Caco-2 (cell line): ENCODE measurements at regions not wholly inside any gene's neighbourhood (a gene's known extent, or its start where the extent isn't known, plus 50 kb on each side); places are given as distances from the start of the nearest gene placed in this dataset.

Experiments
- BruUV-seq: library from RNA; stranded (reverse); fragments of 400-500 nt; replicated peaks from 2 replicates; lab custom pipeline; 2021; lab: Mats Ljungman, UMichigan
- CTCF ChIA-PET: fragments of 300-600 bp; sonication (Branson Sonifier 250); formaldehyde crosslinking; loops from one replicate; lab custom pipeline; 2022; ENCODE audit warnings: antibody characterized with exemption; lab: Charles Lee
- POLR2A ChIA-PET: fragments of 300-600 bp; sonication (Branson Sonifier 250); formaldehyde crosslinking; loops from one replicate; lab custom pipeline; 2022; ENCODE audit warnings: antibody characterized with exemption; lab: Charles Lee
- DNase-seq, 2 experiments: peaks; one replicate each; pipeline versions ENCODE4 v3.0.0 to v3.0.0-alpha.2; 2020 to 2022
- H3K27me3 ChIP-seq: replicated peaks from 2 replicates; pipeline ENCODE4 v1.6.0; 2011; ENCODE audit warnings: low read length; ENCODE audit not compliant: control insufficient read depth, insufficient read depth
- H3K36me3 ChIP-seq: 2 replicates; pipeline ENCODE4 v1.5.1; 2011; ENCODE audit warnings: low read length; ENCODE audit not compliant: control insufficient read depth, insufficient read depth
- H3K4me1 ChIP-seq: fragments of 250-450 bp; sonication (Bioruptor Pico); 2 replicates; pipeline ENCODE4 v1.5.1; 2020; ENCODE audit warnings: mild to moderate bottlenecking
- H3K4me3 ChIP-seq: 2 replicates; pipeline ENCODE4 v1.5.1; 2011; ENCODE audit warnings: low read depth, mild to moderate bottlenecking, control low read depth, low read length
- H3K9me3 ChIP-seq: fragments of 250-450 bp; sonication (Bioruptor Pico); 2 replicates; pipeline ENCODE4 v1.5.1; 2020; ENCODE audit warnings: mild to moderate bottlenecking, moderate library complexity
- H3K27ac Mint-ChIP-seq: one replicate; pipeline ENCODE4 v1.8.0; 2022; ENCODE audit warnings: mixed read lengths; ENCODE audit not compliant: unreplicated experiment
- H3K27me3 Mint-ChIP-seq: one replicate; pipeline ENCODE4 v1.8.0; 2022; ENCODE audit warnings: mixed read lengths; ENCODE audit not compliant: insufficient read depth, unreplicated experiment
- H3K36me3 Mint-ChIP-seq: one replicate; pipeline ENCODE4 v1.8.0; 2022; ENCODE audit warnings: mild to moderate bottlenecking, mixed read lengths; ENCODE audit not compliant: insufficient read depth, unreplicated experiment
- H3K4me1 Mint-ChIP-seq: one replicate; pipeline ENCODE4 v1.8.0; 2022; ENCODE audit warnings: low read depth, mixed read lengths; ENCODE audit not compliant: unreplicated experiment
- H3K4me3 Mint-ChIP-seq: one replicate; pipeline ENCODE4 v1.8.0; 2022; ENCODE audit warnings: mild to moderate bottlenecking, moderate library complexity, mixed read lengths; ENCODE audit not compliant: unreplicated experiment
- H3K9me3 Mint-ChIP-seq: one replicate; pipeline ENCODE4 v1.8.0; 2022; ENCODE audit warnings: mixed read lengths; ENCODE audit not compliant: unreplicated experiment
- intact Hi-C: fragments of 100-400 bp; cut with micrococcal nuclease; formaldehyde crosslinking; loops from one replicate; pipeline ENCODE4 v1.10.0; 2022; ENCODE audit not compliant: unreplicated experiment
- TF ChIP-seq, protein P1 (sequence below), 2 experiments: fragments of 200-600 bp in 1 of 2; IDR thresholded peaks; 1 replicate in 1 of 2; 2 replicates in 1 of 2; pipeline versions ENCODE4 v1.5.1 to v1.8.0; 2011 to 2022; ENCODE audit warnings: antibody characterized with exemption in 1 of 2, control low read depth in 1 of 2, inconsistent platforms in 1 of 2, low read depth in 1 of 2, low read length in 1 of 2, mild to moderate bottlenecking in 1 of 2, moderate library complexity in 1 of 2; ENCODE audit not compliant: insufficient read depth in 1 of 2, severe bottlenecking in 1 of 2, unreplicated experiment in 1 of 2

DNA sequence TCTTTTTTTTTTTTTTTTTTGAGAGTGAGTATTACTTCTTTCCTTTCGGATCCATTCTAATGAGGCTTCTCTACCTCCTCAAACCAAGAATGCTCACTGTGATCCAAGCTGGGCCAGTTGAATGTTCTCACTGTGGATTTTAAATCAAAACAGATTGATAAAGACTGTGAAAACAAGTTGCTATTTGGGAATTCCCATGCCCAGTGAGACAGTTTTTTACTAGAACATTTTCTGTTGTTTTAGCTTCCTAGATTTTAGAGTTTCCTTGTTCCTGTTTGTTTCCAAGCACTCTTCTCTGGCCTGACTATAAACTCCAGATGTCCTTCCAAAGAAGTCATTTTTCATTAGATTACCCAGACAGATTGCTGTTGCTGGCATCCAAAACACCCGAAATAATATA, 60.1 kb upstream of the GALNT15 start:
- Mint-ChIP-seq H3K4me1 (no peaks in the 10 kb centered on the region), H3K4me3 (no peak overlapping the region), H3K27me3 (no peaks in the 10 kb centered on the region), H3K27ac (no peak overlapping the region), H3K36me3 (no peaks in the 10 kb centered on the region), H3K9me3 (no peaks in the 10 kb centered on the region)
- ChIA-PET POLR2A (no interaction called here), CTCF (no interaction called here)
- no peak for DNase-seq
- no peaks in the 10 kb centered on the region for H3K9me3 ChIP-seq
- BruUV-seq: no TSS peak
- H3K36me3 ChIP-seq: no peaks in the 10 kb centered on the region
- H3K4me1 ChIP-seq: no peaks in the 10 kb centered on the region
- no peak overlapping the region for H3K4me3 ChIP-seq
- no peaks in the 10 kb centered on the region for H3K27me3 ChIP-seq
- intact Hi-C loops: no loop called here
- TF ChIP-seq, protein P1, sequence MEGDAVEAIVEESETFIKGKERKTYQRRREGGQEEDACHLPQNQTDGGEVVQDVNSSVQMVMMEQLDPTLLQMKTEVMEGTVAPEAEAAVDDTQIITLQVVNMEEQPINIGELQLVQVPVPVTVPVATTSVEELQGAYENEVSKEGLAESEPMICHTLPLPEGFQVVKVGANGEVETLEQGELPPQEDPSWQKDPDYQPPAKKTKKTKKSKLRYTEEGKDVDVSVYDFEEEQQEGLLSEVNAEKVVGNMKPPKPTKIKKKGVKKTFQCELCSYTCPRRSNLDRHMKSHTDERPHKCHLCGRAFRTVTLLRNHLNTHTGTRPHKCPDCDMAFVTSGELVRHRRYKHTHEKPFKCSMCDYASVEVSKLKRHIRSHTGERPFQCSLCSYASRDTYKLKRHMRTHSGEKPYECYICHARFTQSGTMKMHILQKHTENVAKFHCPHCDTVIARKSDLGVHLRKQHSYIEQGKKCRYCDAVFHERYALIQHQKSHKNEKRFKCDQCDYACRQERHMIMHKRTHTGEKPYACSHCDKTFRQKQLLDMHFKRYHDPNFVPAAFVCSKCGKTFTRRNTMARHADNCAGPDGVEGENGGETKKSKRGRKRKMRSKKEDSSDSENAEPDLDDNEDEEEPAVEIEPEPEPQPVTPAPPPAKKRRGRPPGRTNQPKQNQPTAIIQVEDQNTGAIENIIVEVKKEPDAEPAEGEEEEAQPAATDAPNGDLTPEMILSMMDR (IDR thresholded peaks at IDR 0.05; ENCODE audit: insufficient read depth in 1 of 2, low read depth in 1 of 2, low read length in 1 of 2, severe bottlenecking in 1 of 2, unreplicated experiment in 1 of 2): no peak

GRCh38 chr3:16114930-16115329, 59.5 kb upstream of the GALNT15 start:
- ChIA-PET CTCF (no interaction called here), POLR2A (no interaction called here)
- TF ChIP-seq, protein P1 (IDR thresholded peaks at IDR 0.05; ENCODE audit: insufficient read depth in 1 of 2, low read depth in 1 of 2, low read length in 1 of 2, severe bottlenecking in 1 of 2, unreplicated experiment in 1 of 2): no peak
- Histone ChIP-seq H3K27me3 (no peaks in the 10 kb centered on the region), H3K4me1 (no peaks in the 10 kb centered on the region), H3K4me3 (no peak overlapping the region), H3K9me3 (no peaks in the 10 kb centered on the region), H3K36me3 (no peaks in the 10 kb centered on the region)
- no peak for DNase-seq
- no peaks in the 10 kb centered on the region for H3K9me3 Mint-ChIP-seq
- intact Hi-C loops: no loop called here
- no peaks in the 10 kb centered on the region for H3K4me1 Mint-ChIP-seq
- no TSS peak for BruUV-seq
- no peak overlapping the region for H3K4me3 Mint-ChIP-seq
- H3K27me3 Mint-ChIP-seq: no peaks in the 10 kb centered on the region
- H3K27ac Mint-ChIP-seq: no peak overlapping the region
- H3K36me3 Mint-ChIP-seq: no peaks in the 10 kb centered on the region

DNA sequence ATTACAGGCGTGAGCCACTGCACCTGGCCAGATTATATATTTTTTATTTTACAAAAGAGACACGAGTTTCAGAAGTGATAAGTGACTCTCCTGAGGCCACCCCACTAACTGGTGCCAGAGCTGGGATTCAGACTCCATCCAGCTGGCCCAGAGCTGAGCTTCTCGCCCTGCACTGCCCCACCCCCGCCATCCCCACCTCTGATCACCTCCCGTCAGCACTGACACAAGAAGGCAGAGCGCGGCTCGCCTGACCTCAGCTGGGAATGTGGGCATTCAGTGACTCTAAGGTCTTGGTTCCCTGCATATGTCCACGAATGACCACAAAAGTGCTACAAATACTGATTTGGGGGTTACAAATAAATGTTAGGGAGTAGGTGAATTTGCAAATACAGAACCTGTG, 56.1 kb upstream of the GALNT15 start:
- no peaks in the 10 kb centered on the region for H3K9me3 Mint-ChIP-seq
- ChIA-PET POLR2A (no interaction called here), CTCF (no interaction called here)
- BruUV-seq: no TSS peak
- no peaks in the 10 kb centered on the region for H3K4me1 ChIP-seq
- H3K4me1 Mint-ChIP-seq: no peaks in the 10 kb centered on the region
- intact Hi-C loops: no loop called here
- no peaks in the 10 kb centered on the region for H3K36me3 Mint-ChIP-seq
- H3K9me3 ChIP-seq: no peaks in the 10 kb centered on the region
- no peak for DNase-seq
- TF ChIP-seq, protein P1 (IDR thresholded peaks at IDR 0.05; ENCODE audit: insufficient read depth in 1 of 2, low read depth in 1 of 2, low read length in 1 of 2, severe bottlenecking in 1 of 2, unreplicated experiment in 1 of 2): no peak
- no peaks in the 10 kb centered on the region for H3K27me3 Mint-ChIP-seq
- no peak overlapping the region for H3K4me3 ChIP-seq
- no peak overlapping the region for H3K4me3 Mint-ChIP-seq
- H3K27me3 ChIP-seq: no peaks in the 10 kb centered on the region
- H3K27ac Mint-ChIP-seq: no peak overlapping the region
- H3K36me3 ChIP-seq: no peaks in the 10 kb centered on the region
